ENCODE measurements at regions not wholly inside any gene's neighbourhood (a gene's known extent, or its start where the extent isn't known, plus 50 kb on each side); places are given as distances from the start of the nearest gene placed in this dataset.

DNA sequence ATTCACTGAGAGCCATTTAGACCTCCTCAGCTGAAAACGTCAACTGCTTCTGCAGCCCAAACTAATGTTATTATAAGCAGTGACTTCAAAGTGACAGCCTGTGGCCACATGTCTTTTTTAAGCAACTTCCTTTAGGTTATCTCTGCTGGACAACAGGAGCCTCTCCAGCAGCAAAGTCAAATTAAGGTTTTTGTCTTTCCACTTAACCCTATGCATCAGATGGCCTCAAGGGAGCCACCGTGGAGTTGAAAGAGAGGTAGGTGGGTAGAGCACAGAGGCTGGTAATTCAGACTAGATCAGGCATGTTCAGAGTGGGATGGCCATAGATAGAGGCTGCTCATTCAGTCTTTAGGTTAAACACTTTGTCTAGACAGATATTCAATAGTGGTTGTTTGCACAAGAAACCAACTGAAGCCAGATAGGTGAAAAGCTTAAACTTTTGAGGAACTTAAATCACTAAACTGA, 300.6 kb upstream of the ECI2 start:
- TF ChIP-seq POLR2AphosphoS5 (IDR thresholded peaks at IDR 0.05; ENCODE audit: low read depth) (no peak), ZNF331 (CRISPR knock-in tag; IDR thresholded peaks at IDR 0.05; ENCODE audit: low read depth) (no peak), EZH2 (IDR thresholded peaks at IDR 0.05; ENCODE audit: low read depth, unreplicated experiment) (no peak), EZH2phosphoT487 (IDR thresholded peaks at IDR 0.05; ENCODE audit: unreplicated experiment) (no peak), CREB1 (CRISPR knock-in tag; IDR thresholded peaks at IDR 0.05; ENCODE audit: low read depth) (no peak), JUNB (IDR thresholded peaks at IDR 0.05; ENCODE audit: unreplicated experiment) (no peak), NANOG (IDR thresholded peaks at IDR 0.05; ENCODE audit: borderline replicate concordance) (no peak), STAT1 (IDR thresholded peaks at IDR 0.05; ENCODE audit: unreplicated experiment) (no peak)
- TF ChIP-seq, protein P1, sequence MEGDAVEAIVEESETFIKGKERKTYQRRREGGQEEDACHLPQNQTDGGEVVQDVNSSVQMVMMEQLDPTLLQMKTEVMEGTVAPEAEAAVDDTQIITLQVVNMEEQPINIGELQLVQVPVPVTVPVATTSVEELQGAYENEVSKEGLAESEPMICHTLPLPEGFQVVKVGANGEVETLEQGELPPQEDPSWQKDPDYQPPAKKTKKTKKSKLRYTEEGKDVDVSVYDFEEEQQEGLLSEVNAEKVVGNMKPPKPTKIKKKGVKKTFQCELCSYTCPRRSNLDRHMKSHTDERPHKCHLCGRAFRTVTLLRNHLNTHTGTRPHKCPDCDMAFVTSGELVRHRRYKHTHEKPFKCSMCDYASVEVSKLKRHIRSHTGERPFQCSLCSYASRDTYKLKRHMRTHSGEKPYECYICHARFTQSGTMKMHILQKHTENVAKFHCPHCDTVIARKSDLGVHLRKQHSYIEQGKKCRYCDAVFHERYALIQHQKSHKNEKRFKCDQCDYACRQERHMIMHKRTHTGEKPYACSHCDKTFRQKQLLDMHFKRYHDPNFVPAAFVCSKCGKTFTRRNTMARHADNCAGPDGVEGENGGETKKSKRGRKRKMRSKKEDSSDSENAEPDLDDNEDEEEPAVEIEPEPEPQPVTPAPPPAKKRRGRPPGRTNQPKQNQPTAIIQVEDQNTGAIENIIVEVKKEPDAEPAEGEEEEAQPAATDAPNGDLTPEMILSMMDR (conservative IDR thresholded peaks at IDR 0.05; ENCODE audit: low read depth in 2 of 2) = no peak
- TF ChIP-seq, protein P2, sequence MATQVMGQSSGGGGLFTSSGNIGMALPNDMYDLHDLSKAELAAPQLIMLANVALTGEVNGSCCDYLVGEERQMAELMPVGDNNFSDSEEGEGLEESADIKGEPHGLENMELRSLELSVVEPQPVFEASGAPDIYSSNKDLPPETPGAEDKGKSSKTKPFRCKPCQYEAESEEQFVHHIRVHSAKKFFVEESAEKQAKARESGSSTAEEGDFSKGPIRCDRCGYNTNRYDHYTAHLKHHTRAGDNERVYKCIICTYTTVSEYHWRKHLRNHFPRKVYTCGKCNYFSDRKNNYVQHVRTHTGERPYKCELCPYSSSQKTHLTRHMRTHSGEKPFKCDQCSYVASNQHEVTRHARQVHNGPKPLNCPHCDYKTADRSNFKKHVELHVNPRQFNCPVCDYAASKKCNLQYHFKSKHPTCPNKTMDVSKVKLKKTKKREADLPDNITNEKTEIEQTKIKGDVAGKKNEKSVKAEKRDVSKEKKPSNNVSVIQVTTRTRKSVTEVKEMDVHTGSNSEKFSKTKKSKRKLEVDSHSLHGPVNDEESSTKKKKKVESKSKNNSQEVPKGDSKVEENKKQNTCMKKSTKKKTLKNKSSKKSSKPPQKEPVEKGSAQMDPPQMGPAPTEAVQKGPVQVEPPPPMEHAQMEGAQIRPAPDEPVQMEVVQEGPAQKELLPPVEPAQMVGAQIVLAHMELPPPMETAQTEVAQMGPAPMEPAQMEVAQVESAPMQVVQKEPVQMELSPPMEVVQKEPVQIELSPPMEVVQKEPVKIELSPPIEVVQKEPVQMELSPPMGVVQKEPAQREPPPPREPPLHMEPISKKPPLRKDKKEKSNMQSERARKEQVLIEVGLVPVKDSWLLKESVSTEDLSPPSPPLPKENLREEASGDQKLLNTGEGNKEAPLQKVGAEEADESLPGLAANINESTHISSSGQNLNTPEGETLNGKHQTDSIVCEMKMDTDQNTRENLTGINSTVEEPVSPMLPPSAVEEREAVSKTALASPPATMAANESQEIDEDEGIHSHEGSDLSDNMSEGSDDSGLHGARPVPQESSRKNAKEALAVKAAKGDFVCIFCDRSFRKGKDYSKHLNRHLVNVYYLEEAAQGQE (IDR thresholded peaks at IDR 0.05; ENCODE audit: unreplicated experiment) = no peak

All from GM23338 (cell line).